Activated CD4-positive, alpha-beta T cell treated with anti-CD3 and anti-CD28 coated beads, Interleukin-2, amount 10 ng/mL, durations not matched to agents 7 days and 5 days (primary cell): ENCODE measurements at regions not wholly inside any gene's neighbourhood (a gene's known extent, or its start where the extent isn't known, plus 50 kb on each side); places are given as distances from the start of the nearest gene placed in this dataset.

Experiments used
- CTCF ChIA-PET: fragments of 350-600 bp; sonication (Branson Sonifier 250); formaldehyde crosslinking; loops from one replicate; lab custom pipeline; 2021; ENCODE audit warnings: antibody characterized with exemption; lab: Charles Lee
- POLR2A ChIA-PET: fragments of 350-600 bp; sonication (Branson Sonifier 250); formaldehyde crosslinking; loops from one replicate; lab custom pipeline; 2021; ENCODE audit warnings: antibody characterized with exemption; lab: Charles Lee
- DNase-seq: peaks from one replicate; pipeline ENCODE4 v3.0.0-alpha.2; 2020
- H3K27ac Mint-ChIP-seq: one replicate; pipeline ENCODE4 v1.8.0; 2021; ENCODE audit warnings: mild to moderate bottlenecking, moderate library complexity, mixed read lengths
- H3K27me3 Mint-ChIP-seq: one replicate; pipeline ENCODE4 v1.8.0; 2021; ENCODE audit warnings: mixed read lengths
- H3K36me3 Mint-ChIP-seq: one replicate; pipeline ENCODE4 v1.8.0; 2021; ENCODE audit warnings: low read depth, mixed read lengths
- H3K4me1 Mint-ChIP-seq: one replicate; pipeline ENCODE4 v1.8.0; 2021; ENCODE audit warnings: mixed read lengths
- H3K4me3 Mint-ChIP-seq: one replicate; pipeline ENCODE4 v1.8.0; 2021; ENCODE audit warnings: mild to moderate bottlenecking, moderate library complexity, mixed read lengths
- H3K9me3 Mint-ChIP-seq: one replicate; pipeline ENCODE4 v1.8.0; 2021; ENCODE audit warnings: mixed read lengths

GRCh38 chr14:82837611-82838140 is 1304.0 kb upstream of the SEL1L start:
- Mint-ChIP-seq H3K27ac (no peak overlapping the region), H3K4me1 (no peaks in the 10 kb centered on the region), H3K36me3 (no peaks in the 10 kb centered on the region), H3K4me3 (no peak overlapping the region), H3K27me3 (no peaks in the 10 kb centered on the region), H3K9me3 (no peaks in the 10 kb centered on the region)
- ChIA-PET POLR2A (no interaction called here), CTCF (no interaction called here)
- DNase-seq, result no peak

DNA sequence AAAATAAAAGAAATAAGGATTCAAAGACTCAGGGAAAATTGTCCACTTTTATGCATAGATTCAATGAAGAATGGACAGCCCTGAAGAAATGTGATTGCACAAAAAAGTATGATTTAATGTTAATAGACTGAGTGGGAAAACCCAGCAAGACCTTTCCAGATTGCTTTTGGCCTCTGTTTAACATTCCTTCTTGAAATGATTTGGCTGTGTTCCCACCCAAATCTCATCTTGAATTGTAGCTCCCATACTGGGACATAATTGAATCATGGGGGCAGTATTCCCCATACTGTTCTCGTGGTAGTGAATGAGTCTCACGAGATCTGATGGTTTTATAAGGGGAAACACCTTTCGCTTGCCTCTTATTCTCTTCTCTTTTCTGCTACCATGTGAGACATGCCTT is 1316.9 kb upstream of the SEL1L start:
- POLR2A ChIA-PET, result no interaction called here
- Mint-ChIP-seq H3K27ac (no peak overlapping the region), H3K36me3 (no peaks in the 10 kb centered on the region), H3K27me3 (no peaks in the 10 kb centered on the region), H3K4me3 (no peak overlapping the region), H3K9me3 (peaks cover 2% of the 10 kb centered on the region), H3K4me1 (no peaks in the 10 kb centered on the region)
- CTCF ChIA-PET, result no interaction called here
- no peak for DNase-seq

DNA sequence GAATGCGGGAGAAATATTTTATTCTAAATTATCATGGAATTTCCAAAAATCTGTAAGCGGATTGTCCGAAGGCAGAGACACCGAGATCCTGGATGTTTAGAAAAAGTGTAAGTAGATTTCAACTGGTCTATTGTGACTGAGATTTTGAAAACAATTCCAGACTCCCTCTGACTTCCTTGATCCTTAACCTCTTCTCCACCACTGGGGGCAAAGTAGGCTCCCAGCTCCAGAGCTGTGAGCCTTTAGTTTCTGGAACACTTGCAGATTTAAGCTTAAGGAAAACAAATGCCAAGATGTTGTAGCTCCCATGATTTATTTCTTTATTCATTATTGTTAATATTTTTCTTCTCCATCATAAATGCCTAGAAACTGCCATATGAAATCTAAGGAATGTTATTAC is 1320.5 kb upstream of the SEL1L start:
- Mint-ChIP-seq H3K36me3 (no peaks in the 10 kb centered on the region), H3K27me3 (no peaks in the 10 kb centered on the region), H3K27ac (no peak overlapping the region), H3K4me1 (no peaks in the 10 kb centered on the region), H3K9me3 (peaks cover 2% of the 10 kb centered on the region), H3K4me3 (no peak overlapping the region)
- ChIA-PET POLR2A (no interaction called here), CTCF (no interaction called here)
- DNase-seq, result no peak

DNA sequence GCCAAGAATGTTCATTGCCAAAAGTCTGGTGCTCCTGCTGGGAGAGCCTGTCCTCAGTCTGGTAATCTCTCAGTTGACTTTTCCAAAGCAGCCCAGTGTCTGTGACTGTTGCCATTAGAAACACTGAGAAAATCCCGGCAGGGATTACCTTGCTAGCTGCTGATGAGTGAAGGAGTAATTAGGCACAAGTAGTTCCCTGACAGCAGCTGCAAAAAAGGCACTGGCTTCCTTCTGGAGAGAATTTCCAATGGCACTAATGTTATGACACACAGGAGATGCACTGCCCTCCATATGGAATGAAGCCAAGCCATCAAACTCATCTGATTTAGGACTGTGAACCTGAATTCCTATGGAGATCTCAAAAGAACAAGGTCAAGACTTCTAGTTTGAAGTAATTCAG is 1321.2 kb upstream of the SEL1L start:
- ChIA-PET CTCF (no interaction called here), POLR2A (no interaction called here)
- no peak for DNase-seq
- Mint-ChIP-seq H3K4me3 (no peak overlapping the region), H3K9me3 (peaks cover 2% of the 10 kb centered on the region), H3K27ac (no peak overlapping the region), H3K4me1 (no peaks in the 10 kb centered on the region), H3K36me3 (no peaks in the 10 kb centered on the region), H3K27me3 (no peaks in the 10 kb centered on the region)

- DNase-seq, result no peak
- Mint-ChIP-seq H3K4me3 (no peak overlapping the region), H3K36me3 (no peaks in the 10 kb centered on the region), H3K4me1 (no peaks in the 10 kb centered on the region), H3K9me3 (peaks cover 6% of the 10 kb centered on the region), H3K27ac (no peak overlapping the region), H3K27me3 (no peaks in the 10 kb centered on the region)
- CTCF ChIA-PET, result no interaction called here
- POLR2A ChIA-PET, result no interaction called here
Measured at GRCh38 chr14:82855912-82856391, 1322.3 kb upstream of the SEL1L start.

DNA sequence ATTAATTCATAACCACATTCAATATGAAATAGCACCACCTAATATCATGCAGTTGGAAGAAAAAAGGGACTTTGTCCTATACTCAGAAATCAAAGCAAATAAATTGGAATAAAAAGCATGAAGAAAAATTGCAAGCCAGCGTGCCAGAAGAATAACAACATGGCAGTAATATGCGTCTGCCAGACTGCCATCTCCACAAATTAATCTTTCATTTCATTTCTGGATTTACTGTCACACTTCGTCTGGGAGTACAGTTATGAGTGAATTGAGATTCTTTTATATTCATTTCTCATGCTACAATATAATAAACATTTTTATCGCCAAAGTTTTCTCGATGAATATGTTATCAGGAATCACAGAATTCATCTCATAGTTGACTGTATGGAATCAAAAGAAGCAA is 1327.7 kb upstream of the SEL1L start:
- Mint-ChIP-seq H3K9me3 (peaks cover 12% of the 10 kb centered on the region), H3K27me3 (no peaks in the 10 kb centered on the region), H3K36me3 (no peaks in the 10 kb centered on the region), H3K27ac (no peak overlapping the region), H3K4me1 (no peaks in the 10 kb centered on the region), H3K4me3 (no peak overlapping the region)
- ChIA-PET POLR2A (no interaction called here), CTCF (no interaction called here)
- no peak for DNase-seq

DNA sequence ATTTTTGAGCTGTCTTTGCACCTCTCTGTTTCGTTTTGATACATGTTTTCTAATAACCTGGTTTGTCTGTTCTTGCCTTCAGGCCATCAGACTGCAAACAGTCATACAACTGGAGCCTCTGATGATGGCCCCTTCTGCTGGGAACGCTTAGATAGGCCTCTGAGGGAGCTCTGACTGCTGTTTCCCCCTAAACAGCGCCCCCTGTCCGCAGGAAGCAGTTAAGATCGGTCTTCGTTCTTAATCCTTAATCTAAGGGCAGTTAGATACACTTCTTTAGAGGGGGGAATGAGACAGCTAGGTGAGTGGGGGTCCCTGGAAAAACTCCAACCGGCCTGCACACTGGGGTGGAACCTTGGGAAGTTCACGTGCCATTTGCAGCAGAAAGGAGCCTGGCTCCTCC is 1338.8 kb upstream of the SEL1L start:
- POLR2A ChIA-PET, result no interaction called here
- Mint-ChIP-seq H3K4me3 (no peak overlapping the region), H3K4me1 (no peaks in the 10 kb centered on the region), H3K9me3 (peaks cover 8% of the 10 kb centered on the region), H3K27me3 (no peaks in the 10 kb centered on the region), H3K27ac (no peak overlapping the region), H3K36me3 (no peaks in the 10 kb centered on the region)
- DNase-seq, result no peak
- CTCF ChIA-PET, result no interaction called here

DNA sequence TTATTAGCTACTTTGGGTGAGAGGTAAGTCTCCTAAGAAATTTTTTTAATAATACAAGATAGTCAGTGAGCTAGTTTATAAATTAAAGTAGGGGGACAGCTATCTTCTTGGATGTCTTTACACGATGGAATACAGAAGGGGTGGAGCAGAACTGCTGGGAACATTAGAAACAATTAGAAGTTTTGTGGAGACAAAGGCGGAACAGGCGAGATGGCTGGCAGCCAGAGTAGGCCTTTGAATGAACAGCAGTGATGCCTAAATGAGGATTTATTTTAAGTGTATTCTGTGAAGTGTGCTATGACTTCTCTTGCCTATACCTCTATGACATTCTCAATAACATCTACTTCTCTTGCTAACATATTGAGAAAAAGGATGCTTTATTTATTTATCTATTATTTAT is 1345.3 kb upstream of the SEL1L start:
- Mint-ChIP-seq H3K4me1 (no peaks in the 10 kb centered on the region), H3K27me3 (no peaks in the 10 kb centered on the region), H3K4me3 (no peak overlapping the region), H3K27ac (no peak overlapping the region), H3K36me3 (no peaks in the 10 kb centered on the region), H3K9me3 (peaks cover 14% of the 10 kb centered on the region)
- no peak for DNase-seq
- CTCF ChIA-PET, result no interaction called here
- POLR2A ChIA-PET, result no interaction called here

DNA sequence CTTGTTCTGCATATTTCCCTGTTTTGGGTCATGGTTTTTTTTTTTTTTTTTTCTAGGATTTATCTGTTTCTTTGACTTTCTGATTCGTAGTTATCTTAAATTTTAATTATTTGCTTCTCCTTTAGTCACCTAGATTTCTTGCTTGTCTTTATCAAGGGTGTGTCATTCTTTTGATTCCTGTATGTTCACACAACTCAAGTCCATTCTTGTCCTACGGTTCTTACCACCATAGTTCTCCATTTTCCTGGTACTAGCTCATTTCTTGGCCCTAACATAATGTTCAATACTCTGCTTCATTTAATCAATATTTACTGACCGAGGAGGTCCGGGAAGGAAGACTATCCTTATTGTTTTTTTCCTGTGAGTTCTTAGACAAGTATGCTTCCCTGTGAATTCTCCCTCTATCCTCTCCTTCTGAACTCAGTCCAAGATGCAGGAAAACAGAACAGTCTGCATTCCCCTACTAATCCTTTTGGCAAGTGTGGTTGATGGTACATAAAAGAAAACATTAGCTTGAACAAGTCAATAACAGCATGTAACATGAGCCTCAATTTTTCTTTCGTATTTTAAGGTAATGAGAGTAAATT is 1346.4 kb upstream of the SEL1L start:
- Mint-ChIP-seq H3K4me3 (no peak overlapping the region), H3K4me1 (no peaks in the 10 kb centered on the region), H3K27ac (no peak overlapping the region), H3K9me3 (peaks cover 17% of the 10 kb centered on the region), H3K36me3 (no peaks in the 10 kb centered on the region), H3K27me3 (no peaks in the 10 kb centered on the region)
- CTCF ChIA-PET, result no interaction called here
- POLR2A ChIA-PET, result no interaction called here
- DNase-seq, result no peak

DNA sequence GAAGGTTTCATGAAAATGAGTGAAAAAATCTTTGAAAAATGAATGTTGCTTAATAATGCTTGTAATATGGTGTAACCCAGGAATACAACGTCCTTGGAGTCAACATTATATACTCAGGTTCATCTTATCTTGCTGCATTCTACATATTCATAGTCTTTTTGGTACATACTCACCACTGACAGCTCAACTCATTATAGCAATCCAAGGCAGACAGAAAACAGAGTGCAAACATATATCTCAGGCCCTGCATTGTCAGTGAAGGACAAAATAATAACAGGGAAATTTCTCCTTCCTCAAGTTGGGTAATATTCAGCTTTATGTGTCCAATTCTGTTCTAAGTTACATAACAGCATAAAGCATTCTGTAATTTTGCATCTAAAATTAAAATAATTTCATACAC is 1353.0 kb upstream of the SEL1L start:
- ChIA-PET CTCF (no interaction called here), POLR2A (no interaction called here)
- Mint-ChIP-seq H3K27me3 (no peaks in the 10 kb centered on the region), H3K4me1 (no peaks in the 10 kb centered on the region), H3K9me3 (peaks cover 13% of the 10 kb centered on the region), H3K27ac (no peak overlapping the region), H3K4me3 (no peak overlapping the region), H3K36me3 (no peaks in the 10 kb centered on the region)
- DNase-seq, result no peak

GRCh38 chr14:82889701-82890100 is 1356.0 kb upstream of the SEL1L start:
- ChIA-PET POLR2A (no interaction called here), CTCF (no interaction called here)
- Mint-ChIP-seq H3K4me3 (no peak overlapping the region), H3K4me1 (no peaks in the 10 kb centered on the region), H3K36me3 (no peaks in the 10 kb centered on the region), H3K9me3 (peaks cover 9% of the 10 kb centered on the region), H3K27me3 (no peaks in the 10 kb centered on the region), H3K27ac (no peak overlapping the region)
- no peak for DNase-seq

- H3K27ac Mint-ChIP-seq, result no peak overlapping the region
- H3K4me3 Mint-ChIP-seq, result no peak overlapping the region
- peaks cover 3% of the 10 kb centered on the region for H3K9me3 Mint-ChIP-seq
- ChIA-PET POLR2A (no interaction called here), CTCF (no interaction called here)
- no peaks in the 10 kb centered on the region for H3K27me3 Mint-ChIP-seq
- H3K36me3 Mint-ChIP-seq, result no peaks in the 10 kb centered on the region
- no peaks in the 10 kb centered on the region for H3K4me1 Mint-ChIP-seq
- DNase-seq, result no peak
Measured at GRCh38 chr14:82896476-82896875, 1362.8 kb upstream of the SEL1L start.

GRCh38 chr14:82897469-82898308 is 1364.0 kb upstream of the SEL1L start:
- no peaks in the 10 kb centered on the region for H3K36me3 Mint-ChIP-seq
- H3K27me3 Mint-ChIP-seq, result no peaks in the 10 kb centered on the region
- no peak overlapping the region for H3K4me3 Mint-ChIP-seq
- no peak for DNase-seq
- peaks cover 2% of the 10 kb centered on the region for H3K9me3 Mint-ChIP-seq
- ChIA-PET POLR2A (no interaction called here), CTCF (interaction anchor here (0.7 kb wide), 2 partner anchors 504 to 1330 kb away, joined by 3 to 4 read pairs; no protein-coding TSS in a partner anchor)
- H3K27ac Mint-ChIP-seq, result no peak overlapping the region
- H3K4me1 Mint-ChIP-seq, result no peaks in the 10 kb centered on the region
